ENCODE measurements at regions not wholly inside any gene's neighbourhood (a gene's known extent, or its start where the extent isn't known, plus 50 kb on each side); places are given as distances from the start of the nearest gene placed in this dataset.

DNA sequence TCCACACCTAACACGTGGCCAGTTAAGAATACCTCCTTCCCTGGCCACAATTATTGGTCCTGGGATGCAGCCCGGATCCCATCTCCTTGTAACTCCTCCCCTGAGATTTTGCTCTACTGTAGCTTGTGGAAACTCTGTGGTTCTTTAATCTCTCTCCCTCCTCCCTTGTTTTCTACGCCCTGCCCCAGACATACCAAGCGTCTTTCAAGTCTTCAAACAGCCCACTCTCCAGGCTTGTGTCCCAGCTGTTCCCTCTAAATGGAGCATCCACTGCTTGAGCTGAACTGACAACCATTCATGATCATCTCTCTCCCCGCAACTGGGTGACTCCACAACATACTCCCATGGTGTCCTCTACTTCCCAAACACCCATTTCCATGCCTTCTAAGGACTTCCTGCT lies 111.6 kb downstream of the SIPA1L2 start:
- no peak overlapping the region for H3K27ac Mint-ChIP-seq
- peaks cover 14% of the 10 kb centered on the region for H3K4me1 Mint-ChIP-seq (ENCODE audit: unreplicated experiment)
- TF ChIP-seq, protein P1, sequence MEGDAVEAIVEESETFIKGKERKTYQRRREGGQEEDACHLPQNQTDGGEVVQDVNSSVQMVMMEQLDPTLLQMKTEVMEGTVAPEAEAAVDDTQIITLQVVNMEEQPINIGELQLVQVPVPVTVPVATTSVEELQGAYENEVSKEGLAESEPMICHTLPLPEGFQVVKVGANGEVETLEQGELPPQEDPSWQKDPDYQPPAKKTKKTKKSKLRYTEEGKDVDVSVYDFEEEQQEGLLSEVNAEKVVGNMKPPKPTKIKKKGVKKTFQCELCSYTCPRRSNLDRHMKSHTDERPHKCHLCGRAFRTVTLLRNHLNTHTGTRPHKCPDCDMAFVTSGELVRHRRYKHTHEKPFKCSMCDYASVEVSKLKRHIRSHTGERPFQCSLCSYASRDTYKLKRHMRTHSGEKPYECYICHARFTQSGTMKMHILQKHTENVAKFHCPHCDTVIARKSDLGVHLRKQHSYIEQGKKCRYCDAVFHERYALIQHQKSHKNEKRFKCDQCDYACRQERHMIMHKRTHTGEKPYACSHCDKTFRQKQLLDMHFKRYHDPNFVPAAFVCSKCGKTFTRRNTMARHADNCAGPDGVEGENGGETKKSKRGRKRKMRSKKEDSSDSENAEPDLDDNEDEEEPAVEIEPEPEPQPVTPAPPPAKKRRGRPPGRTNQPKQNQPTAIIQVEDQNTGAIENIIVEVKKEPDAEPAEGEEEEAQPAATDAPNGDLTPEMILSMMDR (conservative IDR thresholded peaks at IDR 0.05), result no peak
- no peak for DNase-seq (ENCODE audit: extremely low spot score, unreplicated experiment)
- no peaks in the 10 kb centered on the region for H3K9me3 Mint-ChIP-seq
- peaks cover 18% of the 10 kb centered on the region for H3K36me3 Mint-ChIP-seq
- H3K4me3 Mint-ChIP-seq, result no peak overlapping the region
- H3K27me3 Mint-ChIP-seq, result no peaks in the 10 kb centered on the region

DNA sequence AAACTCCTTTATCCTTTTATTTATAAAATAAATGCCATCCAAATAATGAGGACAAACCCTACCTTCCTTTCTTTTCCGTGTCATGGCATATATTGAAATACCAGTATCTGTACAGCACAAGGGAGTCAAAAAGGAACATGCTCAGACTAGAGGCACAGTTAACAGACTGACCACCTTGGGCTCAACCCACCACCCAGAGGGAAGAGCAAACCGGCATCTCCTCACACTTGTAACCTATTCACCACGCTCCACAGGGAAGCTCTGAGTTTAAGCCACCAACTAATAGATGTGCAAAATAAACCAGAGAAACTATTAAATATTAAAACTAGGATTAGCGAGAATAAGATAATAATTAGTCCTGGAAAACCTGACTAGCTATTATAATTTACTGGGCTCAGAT lies 112.7 kb downstream of the SIPA1L2 start:
- H3K9me3 Mint-ChIP-seq, result no peaks in the 10 kb centered on the region
- peaks cover 24% of the 10 kb centered on the region for H3K36me3 Mint-ChIP-seq
- no peaks in the 10 kb centered on the region for H3K27me3 Mint-ChIP-seq
- H3K4me1 Mint-ChIP-seq (ENCODE audit: unreplicated experiment), result peaks cover 17% of the 10 kb centered on the region
- DNase-seq (ENCODE audit: extremely low spot score, unreplicated experiment), result no peak
- TF ChIP-seq, protein P1 (conservative IDR thresholded peaks at IDR 0.05), result no peak
- H3K27ac Mint-ChIP-seq, result no peak overlapping the region
- H3K4me3 Mint-ChIP-seq, result no peak overlapping the region

DNA sequence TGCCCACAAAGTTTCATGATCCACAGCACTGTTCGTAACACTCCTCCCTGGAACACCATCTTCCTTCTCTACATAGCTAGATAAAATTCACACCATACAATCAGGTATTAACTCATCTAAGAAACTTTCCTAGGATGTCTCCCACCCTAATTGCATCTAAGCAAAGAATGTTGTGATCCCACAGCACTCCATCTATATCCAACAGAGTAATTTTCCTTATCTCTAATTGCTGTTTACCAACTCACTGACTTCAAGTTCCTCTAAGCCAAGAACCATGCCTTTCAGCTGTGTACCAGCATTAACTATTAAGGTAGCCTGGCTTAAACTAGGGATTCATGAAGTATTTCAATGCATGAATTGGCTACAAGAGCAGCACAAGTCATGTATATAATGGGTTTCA lies 114.2 kb downstream of the SIPA1L2 start:
- no peaks in the 10 kb centered on the region for H3K27me3 Mint-ChIP-seq
- DNase-seq (ENCODE audit: extremely low spot score, unreplicated experiment), result no peak
- peaks cover 21% of the 10 kb centered on the region for H3K4me1 Mint-ChIP-seq (ENCODE audit: unreplicated experiment)
- no peak overlapping the region for H3K4me3 Mint-ChIP-seq
- no peaks in the 10 kb centered on the region for H3K9me3 Mint-ChIP-seq
- H3K27ac Mint-ChIP-seq, result no peak overlapping the region
- TF ChIP-seq, protein P1 (conservative IDR thresholded peaks at IDR 0.05), result no peak
- H3K36me3 Mint-ChIP-seq, result peaks cover 28% of the 10 kb centered on the region

DNA sequence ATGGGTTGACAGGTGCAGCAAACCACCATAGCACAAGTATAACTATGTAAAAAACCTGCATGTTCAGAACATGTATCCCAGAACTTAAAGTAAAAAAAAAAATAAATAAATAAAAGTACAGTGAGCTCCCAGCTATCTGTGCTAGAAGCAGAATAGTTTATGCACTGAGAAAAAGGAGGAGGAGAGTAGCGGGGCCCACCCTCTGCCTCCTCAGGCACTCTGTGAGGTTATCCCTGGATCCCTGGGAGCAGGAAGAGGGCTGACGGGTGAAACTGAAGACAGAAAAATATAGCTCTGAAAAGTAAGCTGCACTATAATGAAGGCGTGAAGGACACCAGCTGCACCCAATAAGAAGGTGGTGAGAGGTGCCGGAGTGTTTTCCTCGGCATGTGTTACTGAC lies 117.2 kb downstream of the SIPA1L2 start:
- peaks cover 29% of the 10 kb centered on the region for H3K36me3 Mint-ChIP-seq
- H3K4me1 Mint-ChIP-seq (ENCODE audit: unreplicated experiment), result peaks cover 31% of the 10 kb centered on the region
- H3K27ac Mint-ChIP-seq, result no peak overlapping the region
- H3K4me3 Mint-ChIP-seq, result no peak overlapping the region
- TF ChIP-seq, protein P1 (conservative IDR thresholded peaks at IDR 0.05), result no peak
- no peak for DNase-seq (ENCODE audit: extremely low spot score, unreplicated experiment)
- H3K9me3 Mint-ChIP-seq, result no peaks in the 10 kb centered on the region
- no peaks in the 10 kb centered on the region for H3K27me3 Mint-ChIP-seq

DNA sequence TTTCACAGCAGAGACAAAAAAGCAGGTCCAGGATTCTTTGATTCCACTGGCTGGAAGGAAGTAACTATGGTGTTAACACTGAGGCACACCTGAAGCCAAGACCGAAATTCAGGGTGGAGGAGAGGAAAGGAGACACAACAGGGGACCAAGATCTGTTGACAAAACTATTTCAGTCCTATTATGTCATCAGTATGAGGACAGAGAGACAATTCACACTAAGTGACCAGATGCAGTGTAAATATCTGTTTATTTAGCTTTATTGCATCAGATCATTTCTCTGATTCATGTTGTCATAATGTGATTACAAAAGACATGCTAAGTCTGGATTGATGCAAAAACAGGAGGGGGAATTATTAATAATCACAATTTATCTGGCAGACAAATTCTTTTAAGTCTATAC lies 118.8 kb downstream of the SIPA1L2 start:
- Mint-ChIP-seq H3K9me3 (no peaks in the 10 kb centered on the region), H3K4me1 (ENCODE audit: unreplicated experiment) (peaks cover 31% of the 10 kb centered on the region), H3K27ac (no peak overlapping the region), H3K36me3 (peaks cover 29% of the 10 kb centered on the region), H3K4me3 (no peak overlapping the region), H3K27me3 (no peaks in the 10 kb centered on the region)
- TF ChIP-seq, protein P1 (conservative IDR thresholded peaks at IDR 0.05), result no peak
- no peak for DNase-seq (ENCODE audit: extremely low spot score, unreplicated experiment)
